ENCODE measurements at regions not wholly inside any gene's neighbourhood (a gene's known extent, or its start where the extent isn't known, plus 50 kb on each side); places are given as distances from the start of the nearest gene placed in this dataset.

GRCh38 chr2:45241061-45241561 lies 231.9 kb upstream of the SIX2 start:
- no peak for TF ChIP-seq POLR2AphosphoS5 (IDR thresholded peaks at IDR 0.05)
- TF ChIP-seq, protein P1, sequence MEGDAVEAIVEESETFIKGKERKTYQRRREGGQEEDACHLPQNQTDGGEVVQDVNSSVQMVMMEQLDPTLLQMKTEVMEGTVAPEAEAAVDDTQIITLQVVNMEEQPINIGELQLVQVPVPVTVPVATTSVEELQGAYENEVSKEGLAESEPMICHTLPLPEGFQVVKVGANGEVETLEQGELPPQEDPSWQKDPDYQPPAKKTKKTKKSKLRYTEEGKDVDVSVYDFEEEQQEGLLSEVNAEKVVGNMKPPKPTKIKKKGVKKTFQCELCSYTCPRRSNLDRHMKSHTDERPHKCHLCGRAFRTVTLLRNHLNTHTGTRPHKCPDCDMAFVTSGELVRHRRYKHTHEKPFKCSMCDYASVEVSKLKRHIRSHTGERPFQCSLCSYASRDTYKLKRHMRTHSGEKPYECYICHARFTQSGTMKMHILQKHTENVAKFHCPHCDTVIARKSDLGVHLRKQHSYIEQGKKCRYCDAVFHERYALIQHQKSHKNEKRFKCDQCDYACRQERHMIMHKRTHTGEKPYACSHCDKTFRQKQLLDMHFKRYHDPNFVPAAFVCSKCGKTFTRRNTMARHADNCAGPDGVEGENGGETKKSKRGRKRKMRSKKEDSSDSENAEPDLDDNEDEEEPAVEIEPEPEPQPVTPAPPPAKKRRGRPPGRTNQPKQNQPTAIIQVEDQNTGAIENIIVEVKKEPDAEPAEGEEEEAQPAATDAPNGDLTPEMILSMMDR (IDR thresholded peaks at IDR 0.05 in 8 of 11, conservative IDR thresholded peaks at IDR 0.05 in 3 of 11): no peak

Measured in spleen (tissue), 7 donors.